Keratinocyte (primary cell): ENCODE measurements at regions not wholly inside any gene's neighbourhood (a gene's known extent, or its start where the extent isn't known, plus 50 kb on each side); places are given as distances from the start of the nearest gene placed in this dataset.

ENCODE experiments used
- DNase-seq: peaks from one replicate; pipeline ENCODE4 v3.0.0-alpha.2; 2011; ENCODE audit warnings: low read depth, missing footprints, low spot score
- FAIRE-seq: peaks from 2 replicates; lab custom pipeline; 2011; peaks lifted over from hg19 to GRCh38; lab: Jason Lieb, UNC
- H2AFZ ChIP-seq: 2 replicates; pipeline ENCODE4 v1.6.0; 2012; ENCODE audit warnings: low read length, control low read depth, inconsistent platforms; ENCODE audit not compliant: control insufficient read depth
- H3K27ac ChIP-seq: 2 replicates; pipeline ENCODE4 v1.5.1; 2011; ENCODE audit warnings: low read length; ENCODE audit not compliant: control insufficient read depth, insufficient read depth
- H3K27me3 ChIP-seq: 3 replicates; pipeline ENCODE4 v1.6.0; 2011; ENCODE audit warnings: low read length; ENCODE audit not compliant: control insufficient read depth, insufficient read depth; ENCODE audit errors: extremely low read depth
- H3K36me3 ChIP-seq, 2 experiments: 2 replicates in 1 of 2; 3 replicates in 1 of 2; pipeline ENCODE4 v1.5.1; 2011; ENCODE audit warnings: low read length in 2 of 2, mild to moderate bottlenecking in 1 of 2; ENCODE audit not compliant: control insufficient read depth in 2 of 2, insufficient read depth in 2 of 2; ENCODE audit errors: extremely low read depth in 1 of 2
- H3K4me1 ChIP-seq: 3 replicates; pipeline ENCODE4 v1.5.1; 2011; ENCODE audit warnings: low read length; ENCODE audit not compliant: control insufficient read depth, insufficient read depth; ENCODE audit errors: extremely low read depth
- H3K4me2 ChIP-seq: 3 replicates; pipeline ENCODE4 v1.6.0; 2011; ENCODE audit warnings: low read depth, low read length; ENCODE audit not compliant: control insufficient read depth, insufficient read depth; ENCODE audit errors: extremely low read depth
- H3K4me3 ChIP-seq, 3 experiments: fragments of 200-600 bp in 1 of 3; sonication (generic) in 1 of 3; 2 replicates in 2 of 3; 3 replicates in 1 of 3; pipeline ENCODE4 v1.5.1; 2011 to 2016; ENCODE audit warnings: low read length in 3 of 3, mild to moderate bottlenecking in 3 of 3, control low read depth in 2 of 3, inconsistent platforms in 1 of 3, low read depth in 1 of 3, mixed read lengths in 1 of 3, mixed run types in 1 of 3, moderate library complexity in 1 of 3; ENCODE audit not compliant: control insufficient read depth in 2 of 3, insufficient read depth in 2 of 3; ENCODE audit errors: extremely low read depth in 1 of 3
- H3K79me2 ChIP-seq: 2 replicates; pipeline ENCODE4 v1.6.0; 2012; ENCODE audit warnings: low read length; ENCODE audit not compliant: control insufficient read depth, insufficient read depth
- H3K9ac ChIP-seq: 3 replicates; pipeline ENCODE4 v1.6.0; 2011; ENCODE audit warnings: low read length; ENCODE audit not compliant: control insufficient read depth, insufficient read depth; ENCODE audit errors: extremely low read depth
- H3K9me1 ChIP-seq: 3 replicates; pipeline ENCODE4 v1.6.0; 2011; ENCODE audit warnings: low read length; ENCODE audit not compliant: control insufficient read depth, insufficient read depth; ENCODE audit errors: extremely low read depth
- H3K9me3 ChIP-seq: 2 replicates; pipeline ENCODE4 v1.5.1; 2012; ENCODE audit warnings: low read depth, low read length; ENCODE audit not compliant: control insufficient read depth
- H4K20me1 ChIP-seq: 3 replicates; pipeline ENCODE4 v1.6.0; 2011; ENCODE audit warnings: low read length; ENCODE audit not compliant: control insufficient read depth, insufficient read depth; ENCODE audit errors: extremely low read depth
- CTCF ChIP-seq, 3 experiments: IDR thresholded peaks in 1 of 3; conservative IDR thresholded peaks in 1 of 3; optimal IDR thresholded peaks in 1 of 3; 2 replicates in 2 of 3; 3 replicates in 1 of 3; pipeline versions ENCODE3 to v1.5.1; 2011; ENCODE audit warnings: low read length in 3 of 3, mild to moderate bottlenecking in 3 of 3, moderate library complexity in 2 of 3, control low read depth in 1 of 3, inconsistent platforms in 1 of 3; ENCODE audit not compliant: insufficient read depth in 2 of 3; ENCODE audit errors: extremely low read depth in 1 of 3
- EZH2 ChIP-seq: IDR thresholded peaks from one replicate; pipeline ENCODE4 v1.6.1; 2012; ENCODE audit warnings: inconsistent platforms, mild to moderate bottlenecking, low read length, moderate library complexity
- dilution Hi-C: fragments of 300-500 bp; cut with MboI; formaldehyde crosslinking; loops from one replicate; pipeline ENCODE4 v1.7.0; 2020; ENCODE audit warnings: low sequenced_read_pairs; ENCODE audit not compliant: extremely low pct_ligation_motif_present

- Histone ChIP-seq H3K4me3 (no peak overlapping the region), H2AFZ (no peak overlapping the region), H4K20me1 (no peaks in the 10 kb centered on the region), H3K27ac (no peak overlapping the region), H3K27me3 (no peaks in the 10 kb centered on the region), H3K9me3 (no peaks in the 10 kb centered on the region), H3K4me2 (no peak overlapping the region), H3K4me1 (no peaks in the 10 kb centered on the region), H3K79me2 (no peaks in the 10 kb centered on the region), H3K9me1 (no peaks in the 10 kb centered on the region), H3K36me3 (no peaks in the 10 kb centered on the region), H3K9ac (no peak overlapping the region)
- TF ChIP-seq EZH2 (no peak), CTCF (optimal IDR thresholded peaks at IDR 0.05 in 1 of 3, IDR thresholded peaks at IDR 0.05 in 1 of 3, conservative IDR thresholded peaks at IDR 0.05 in 1 of 3; ENCODE audit: extremely low read depth in 1 of 3, insufficient read depth in 2 of 3, low read length in 3 of 3) (no peak)
- DNase-seq (no peak), FAIRE-seq (no peak)
- dilution Hi-C loops, result no loop called here
Observed at GRCh38 chr2:2507417-2507997, 176.4 kb upstream of the MYT1L start.

- Histone ChIP-seq H4K20me1 (no peaks in the 10 kb centered on the region), H3K36me3 (no peaks in the 10 kb centered on the region), H3K27ac (no peak overlapping the region), H3K4me1 (no peaks in the 10 kb centered on the region), H2AFZ (no peak overlapping the region), H3K4me2 (no peak overlapping the region), H3K27me3 (no peaks in the 10 kb centered on the region), H3K9me3 (peaks cover 4% of the 10 kb centered on the region), H3K79me2 (no peaks in the 10 kb centered on the region), H3K9ac (no peak overlapping the region), H3K4me3 (no peak overlapping the region), H3K9me1 (no peaks in the 10 kb centered on the region)
- FAIRE-seq, result no peak
- no peak for DNase-seq
- TF ChIP-seq CTCF (optimal IDR thresholded peaks at IDR 0.05 in 1 of 3, IDR thresholded peaks at IDR 0.05 in 1 of 3, conservative IDR thresholded peaks at IDR 0.05 in 1 of 3; ENCODE audit: extremely low read depth in 1 of 3, insufficient read depth in 2 of 3, low read length in 3 of 3), result no peak
- TF ChIP-seq EZH2, result no peak
- dilution Hi-C loops, result no loop called here
Observed at GRCh38 chr2:2506536-2506935, 175.5 kb upstream of the MYT1L start.
